ENCODE measurements at regions not wholly inside any gene's neighbourhood (a gene's known extent, or its start where the extent isn't known, plus 50 kb on each side); places are given as distances from the start of the nearest gene placed in this dataset.

- no peak for TF ChIP-seq JUN (IDR thresholded peaks at IDR 0.05; ENCODE audit: borderline replicate concordance, low read depth, low read length)
- no peak for TF ChIP-seq JUN (CRISPR knock-in tag; IDR thresholded peaks at IDR 0.05; ENCODE audit: borderline replicate concordance)
- no peak for TF ChIP-seq ZNF282 (CRISPR knock-in tag; IDR thresholded peaks at IDR 0.05)
- TF ChIP-seq ZNF384 (IDR thresholded peaks at IDR 0.05; ENCODE audit: low read depth, low read length), result no peak
- TF ChIP-seq, protein P1, sequence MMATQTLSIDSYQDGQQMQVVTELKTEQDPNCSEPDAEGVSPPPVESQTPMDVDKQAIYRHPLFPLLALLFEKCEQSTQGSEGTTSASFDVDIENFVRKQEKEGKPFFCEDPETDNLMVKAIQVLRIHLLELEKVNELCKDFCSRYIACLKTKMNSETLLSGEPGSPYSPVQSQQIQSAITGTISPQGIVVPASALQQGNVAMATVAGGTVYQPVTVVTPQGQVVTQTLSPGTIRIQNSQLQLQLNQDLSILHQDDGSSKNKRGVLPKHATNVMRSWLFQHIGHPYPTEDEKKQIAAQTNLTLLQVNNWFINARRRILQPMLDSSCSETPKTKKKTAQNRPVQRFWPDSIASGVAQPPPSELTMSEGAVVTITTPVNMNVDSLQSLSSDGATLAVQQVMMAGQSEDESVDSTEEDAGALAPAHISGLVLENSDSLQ (IDR thresholded peaks at IDR 0.05), result no peak
- TF ChIP-seq SIN3A (IDR thresholded peaks at IDR 0.05; ENCODE audit: borderline replicate concordance in 2 of 2, control insufficient read depth in 1 of 2, low read depth in 2 of 2, low read length in 2 of 2), result no peak
- TF ChIP-seq GATAD2B (IDR thresholded peaks at IDR 0.05; ENCODE audit: borderline replicate concordance), result no peak
- TF ChIP-seq HLTF (IDR thresholded peaks at IDR 0.05), result no peak
Measured at GRCh38 chr11:83374311-83374710, 88.1 kb upstream of the CCDC90B start (continued).

GRCh38 chr11:83371489-83371888, 85.3 kb upstream of the CCDC90B start:
- no peak overlapping the region for H3K9ac ChIP-seq (ENCODE audit: insufficient read depth in 1 of 2, low read depth in 2 of 2, low read length in 2 of 2)
- FAIRE-seq (no peak), ATAC-seq (no peak), DNase-seq (ENCODE audit: extremely low read depth in 1 of 4, low spot score in 3 of 4) (no peak)
- no peaks in the 10 kb centered on the region for H3K79me2 ChIP-seq (ENCODE audit: control insufficient read depth, insufficient read depth, low read length)
- no peaks in the 10 kb centered on the region for H3K36me3 ChIP-seq (ENCODE audit: control insufficient read depth, insufficient read depth, low read length)
- intact Hi-C loops (cut with micrococcal nuclease), result no loop called here
- in situ Hi-C loops (cut with MboI), result no loop called here
- H3K4me2 ChIP-seq (ENCODE audit: insufficient read depth, low read length), result no peak overlapping the region
- no peak for TF ChIP-seq STAT6 (CRISPR knock-in tag; IDR thresholded peaks at IDR 0.05)
- no peak for TF ChIP-seq TFAM (CRISPR knock-in tag; conservative IDR thresholded peaks at IDR 0.05)
- TF ChIP-seq CREB3L1 (IDR thresholded peaks at IDR 0.05; ENCODE audit: borderline replicate concordance, low read depth), result no peak
- no peak for TF ChIP-seq SMC3 (conservative IDR thresholded peaks at IDR 0.05; ENCODE audit: insufficient read depth, low read depth, low read length)
- no peak for TF ChIP-seq IRF1 (CRISPR knock-in tag; IDR thresholded peaks at IDR 0.05; ENCODE audit: borderline replicate concordance)
- no peak for TF ChIP-seq NR2F6 (CRISPR knock-in tag; IDR thresholded peaks at IDR 0.05)
- TF ChIP-seq ZNF561 (CRISPR knock-in tag; conservative IDR thresholded peaks at IDR 0.05), result no peak
- no peak for TF ChIP-seq NCOA2 (IDR thresholded peaks at IDR 0.05; ENCODE audit: partially characterized antibody in 2 of 2)
- TF ChIP-seq COPS2 (conservative IDR thresholded peaks at IDR 0.05), result no peak
- no peaks in the 10 kb centered on the region for H3K27me3 ChIP-seq (ENCODE audit: control insufficient read depth in 2 of 2, insufficient read depth in 2 of 2, low read length in 2 of 2)
- no peaks in the 10 kb centered on the region for H4K20me1 ChIP-seq (replicated peaks; ENCODE audit: control insufficient read depth, insufficient read depth, low read length)
- H3K4me3 ChIP-seq, result no peak overlapping the region
- H3K4me1 ChIP-seq (replicated peaks in 1 of 2; ENCODE audit: control insufficient read depth in 2 of 2, insufficient read depth in 2 of 2, low read length in 2 of 2), result no peaks in the 10 kb centered on the region
- BruUV-seq (replicated peaks), result no TSS peak
- no peak overlapping the region for H3K27ac ChIP-seq (ENCODE audit: extremely low read depth, low read depth, low read length)
- ChIA-PET CTCF (ENCODE audit: low intra/inter-chr PET ratio) (no interaction called here), POLR2A (no interaction called here)
- no peaks in the 10 kb centered on the region for H3K9me1 ChIP-seq (ENCODE audit: control insufficient read depth, insufficient read depth, low read length)
- no peak overlapping the region for H2AFZ ChIP-seq (ENCODE audit: low read depth, low read length)
- no peaks in the 10 kb centered on the region for H3K9me3 ChIP-seq (replicated peaks; ENCODE audit: control insufficient read depth, insufficient read depth, low read depth, low read length)
